HG03039 (cell line): ENCODE measurements at regions not wholly inside any gene's neighbourhood (a gene's known extent, or its start where the extent isn't known, plus 50 kb on each side); places are given as distances from the start of the nearest gene placed in this dataset.
"Not testable (repeated sequence)": the region's sequence is repeated elsewhere in the genome, so short reads cannot be mapped to it uniquely, and the experiment has no call there.

Source experiments
- ATAC-seq: cut with Tn5 transposase; IDR thresholded peaks from one replicate; pipeline ENCODE4 v1.9.1; 2021; ENCODE audit warnings: mild to moderate bottlenecking, moderate library complexity; ENCODE audit not compliant: unreplicated experiment

- ATAC-seq: no peak
Observed at GRCh38 chr13:82129281-82129680, 1753.0 kb downstream of the SLITRK1 start.

GRCh38 chr13:82118589-82118988 is 1763.7 kb downstream of the SLITRK1 start:
- ATAC-seq: no peak

- no peak for ATAC-seq
Observed at GRCh38 chr13:82116422-82116989, 1765.8 kb downstream of the SLITRK1 start.

- no peak for ATAC-seq
Observed at GRCh38 chr13:82115391-82115790, 1766.9 kb downstream of the SLITRK1 start.

GRCh38 chr13:82096256-82096655 is 1755.3 kb upstream of the SPRY2 start:
- ATAC-seq: no peak

- no peak for ATAC-seq
Observed at GRCh38 chr13:82092312-82092711, 1751.4 kb upstream of the SPRY2 start.

- no peak for ATAC-seq
Observed at GRCh38 chr13:82088781-82089180, 1747.9 kb upstream of the SPRY2 start.

GRCh38 chr13:82076496-82076895 is 1735.6 kb upstream of the SPRY2 start:
- no peak for ATAC-seq

GRCh38 chr13:82070416-82070815 is 1729.5 kb upstream of the SPRY2 start:
- no peak for ATAC-seq

- no peak for ATAC-seq
Observed at GRCh38 chr13:82062772-82063171, 1721.8 kb upstream of the SPRY2 start.

- no peak for ATAC-seq
Observed at GRCh38 chr13:82058364-82058763, 1717.4 kb upstream of the SPRY2 start.

GRCh38 chr13:82045316-82045715 is 1704.4 kb upstream of the SPRY2 start:
- ATAC-seq: not testable (repeated sequence)

GRCh38 chr13:82036602-82037001 is 1695.7 kb upstream of the SPRY2 start:
- ATAC-seq: no peak

GRCh38 chr13:82011355-82011754 is 1670.4 kb upstream of the SPRY2 start:
- ATAC-seq: no peak

GRCh38 chr13:82010780-82011179 is 1669.9 kb upstream of the SPRY2 start:
- no peak for ATAC-seq

- no peak for ATAC-seq
Observed at GRCh38 chr13:82002710-82003109, 1661.8 kb upstream of the SPRY2 start.

- ATAC-seq: no peak
Observed at GRCh38 chr13:81995316-81995715, 1654.4 kb upstream of the SPRY2 start.

GRCh38 chr13:81990652-81991051 is 1649.7 kb upstream of the SPRY2 start:
- ATAC-seq: no peak

GRCh38 chr13:81988567-81988966 is 1647.6 kb upstream of the SPRY2 start:
- no peak for ATAC-seq

- ATAC-seq: no peak
Observed at GRCh38 chr13:81987677-81988357, 1646.9 kb upstream of the SPRY2 start.

- no peak for ATAC-seq
Observed at GRCh38 chr13:81987159-81987558, 1646.2 kb upstream of the SPRY2 start.

- ATAC-seq: no peak
Observed at GRCh38 chr13:81986308-81986707, 1645.4 kb upstream of the SPRY2 start.

- no peak for ATAC-seq
Observed at GRCh38 chr13:81957121-81957520, 1616.2 kb upstream of the SPRY2 start.
